ENCODE measurements at regions not wholly inside any gene's neighbourhood (a gene's known extent, or its start where the extent isn't known, plus 50 kb on each side); places are given as distances from the start of the nearest gene placed in this dataset.

DNA sequence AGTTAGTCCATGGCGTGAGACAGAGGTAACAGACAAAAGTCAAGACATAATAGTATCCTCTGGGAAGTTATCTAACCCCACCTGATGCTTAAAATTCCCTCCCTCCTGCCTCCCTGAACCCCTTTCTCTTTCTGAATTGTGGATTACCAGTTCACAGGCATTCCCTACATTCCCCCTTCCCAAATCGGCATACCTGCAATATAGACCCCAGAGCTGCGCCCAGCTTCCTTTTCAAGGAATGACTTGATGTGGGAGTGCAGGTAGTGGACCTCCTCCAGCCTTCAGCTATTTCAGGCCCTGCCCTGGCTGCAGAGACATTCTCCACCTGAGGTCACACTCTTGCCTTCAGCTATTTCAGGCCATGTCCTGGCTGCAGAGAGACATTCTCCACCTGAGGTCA, 111.1 kb upstream of the KLF7 start:
- in situ Hi-C loops (cut with HindIII; ENCODE audit: low pct_unique_long_range_greater_than_20kb, low sequenced_read_pairs): no loop called here
- DNase-seq (ENCODE audit: low read depth): no peak

- in situ Hi-C loops (cut with HindIII; ENCODE audit: low pct_unique_long_range_greater_than_20kb, low sequenced_read_pairs): no loop called here
- DNase-seq (ENCODE audit: low read depth): no peak
Measured at GRCh38 chr2:207279520-207279919, 113.8 kb upstream of the KLF7 start.

GRCh38 chr2:207281436-207281835, 115.7 kb upstream of the KLF7 start:
- in situ Hi-C loops (cut with HindIII; ENCODE audit: low pct_unique_long_range_greater_than_20kb, low sequenced_read_pairs): no loop called here
- DNase-seq (ENCODE audit: low read depth): no peak

GRCh38 chr2:207282916-207283315, 117.2 kb upstream of the KLF7 start:
- in situ Hi-C loops (cut with HindIII; ENCODE audit: low pct_unique_long_range_greater_than_20kb, low sequenced_read_pairs): no loop called here
- no peak for DNase-seq (ENCODE audit: low read depth)

DNA sequence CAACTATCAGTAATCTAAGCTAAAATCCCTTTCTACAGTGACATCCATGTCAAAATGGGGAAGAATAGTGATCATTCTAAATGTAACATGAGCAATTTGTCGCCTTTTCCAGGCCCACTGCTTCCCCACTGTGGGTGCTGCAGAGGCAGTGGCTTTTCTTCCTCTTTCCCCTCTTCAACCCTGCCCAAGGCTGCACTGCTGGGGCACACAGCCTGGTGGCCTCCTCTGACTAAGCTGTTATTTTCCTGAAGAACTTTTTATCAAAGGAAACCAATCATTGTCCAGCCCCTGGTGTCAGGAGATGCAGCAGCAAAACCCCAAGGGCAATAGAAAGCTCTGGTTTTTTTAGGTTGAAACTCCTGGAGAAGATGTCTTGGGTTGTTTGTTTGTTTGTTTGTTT, 117.6 kb upstream of the KLF7 start:
- in situ Hi-C loops (cut with HindIII; ENCODE audit: low pct_unique_long_range_greater_than_20kb, low sequenced_read_pairs): no loop called here

GRCh38 chr2:207284556-207285472, 119.1 kb upstream of the KLF7 start:
- DNase-seq (ENCODE audit: low read depth): no peak
- in situ Hi-C loops (cut with HindIII; ENCODE audit: low pct_unique_long_range_greater_than_20kb, low sequenced_read_pairs): no loop called here

More for the DNA sequence above, 117.6 kb upstream of the KLF7 start:
- no peak for DNase-seq (ENCODE audit: low read depth)

- in situ Hi-C loops (cut with HindIII; ENCODE audit: low pct_unique_long_range_greater_than_20kb, low sequenced_read_pairs): no loop called here
- no peak for DNase-seq (ENCODE audit: low read depth)
Measured at GRCh38 chr2:207285473-207285815, 119.7 kb upstream of the KLF7 start.

DNA sequence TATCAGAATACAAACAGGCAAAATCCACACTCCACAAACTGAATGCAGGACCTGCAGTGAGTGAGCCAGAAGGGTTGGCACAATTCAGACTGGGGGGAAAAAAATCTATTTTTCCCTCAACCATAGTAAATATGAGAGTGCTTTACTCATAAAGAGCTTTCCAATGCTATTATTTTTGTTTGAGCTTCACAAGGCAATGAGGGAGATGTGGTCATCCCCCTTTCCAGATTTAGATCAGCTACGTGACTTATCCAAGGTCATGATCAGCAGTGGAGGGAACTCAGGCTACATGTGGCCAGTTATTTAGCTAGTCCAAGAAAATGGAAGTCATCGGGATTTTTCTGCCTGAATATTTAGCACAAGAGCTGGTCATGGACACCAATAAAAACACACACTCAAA, 120.4 kb upstream of the KLF7 start:
- in situ Hi-C loops (cut with HindIII; ENCODE audit: low pct_unique_long_range_greater_than_20kb, low sequenced_read_pairs): no loop called here
- DNase-seq (ENCODE audit: low read depth): no peak

DNA sequence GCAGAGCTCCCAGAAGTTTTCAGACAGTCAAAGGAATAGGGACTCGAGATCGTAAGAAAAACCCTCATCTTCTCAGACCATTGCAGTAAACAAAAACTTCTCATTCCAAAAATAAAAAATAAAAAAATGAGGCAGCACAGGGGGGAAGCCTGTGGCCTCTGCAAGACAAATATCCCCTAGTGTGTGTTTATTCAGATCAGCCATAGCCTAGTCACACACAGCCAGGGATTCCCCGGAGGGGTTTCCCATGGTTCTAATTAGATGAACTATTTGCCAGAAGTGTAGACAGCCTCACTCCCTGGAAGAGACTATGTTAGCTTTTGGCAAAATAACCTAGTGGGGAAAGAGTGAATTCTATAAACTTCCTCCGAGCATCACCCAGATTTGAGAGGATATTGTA, 122.9 kb upstream of the KLF7 start:
- in situ Hi-C loops (cut with HindIII; ENCODE audit: low pct_unique_long_range_greater_than_20kb, low sequenced_read_pairs): no loop called here
- DNase-seq (ENCODE audit: low read depth): no peak

- in situ Hi-C loops (cut with HindIII; ENCODE audit: low pct_unique_long_range_greater_than_20kb, low sequenced_read_pairs): no loop called here
Measured at GRCh38 chr2:207289295-207290018, 123.7 kb upstream of the KLF7 start.

GRCh38 chr2:207290833-207291624, 125.3 kb upstream of the KLF7 start:
- in situ Hi-C loops (cut with HindIII; ENCODE audit: low pct_unique_long_range_greater_than_20kb, low sequenced_read_pairs): no loop called here
- DNase-seq (ENCODE audit: low read depth): no peak

More at GRCh38 chr2:207289295-207290018, 123.7 kb upstream of the KLF7 start:
- DNase-seq (ENCODE audit: low read depth): no peak

DNA sequence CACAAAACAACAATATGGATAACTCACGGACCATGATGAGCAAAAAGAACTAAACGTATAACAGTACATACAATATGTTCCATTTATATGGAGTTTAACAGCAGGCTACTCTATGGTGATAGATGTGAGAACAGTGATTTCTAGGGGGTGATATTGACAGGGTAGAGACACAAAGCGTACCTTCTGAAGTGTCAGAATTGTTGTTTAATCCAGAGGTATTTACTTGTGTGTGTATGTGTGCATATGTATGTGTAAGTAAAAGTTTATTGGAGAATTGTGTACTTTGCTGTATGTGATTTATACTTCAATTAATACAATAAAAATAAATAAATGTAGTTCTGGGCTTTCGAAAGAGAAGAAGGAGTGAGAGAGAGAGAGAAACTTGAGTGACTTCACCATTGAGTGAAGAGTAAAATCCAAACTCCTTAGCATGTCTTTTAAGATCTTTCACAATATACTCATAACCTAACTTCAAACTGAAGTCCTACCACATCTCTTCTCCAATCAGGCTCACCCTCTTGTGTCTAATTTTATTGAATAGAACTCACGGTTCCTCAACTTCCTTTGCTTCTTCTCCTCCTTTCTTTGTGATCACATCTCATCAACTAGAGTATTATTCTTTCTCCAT, 126.0 kb upstream of the KLF7 start:
- DNase-seq (ENCODE audit: low read depth): no peak
- in situ Hi-C loops (cut with HindIII; ENCODE audit: low pct_unique_long_range_greater_than_20kb, low sequenced_read_pairs): no loop called here

- in situ Hi-C loops (cut with HindIII; ENCODE audit: low pct_unique_long_range_greater_than_20kb, low sequenced_read_pairs): no loop called here
- DNase-seq (ENCODE audit: low read depth): no peak
Measured at GRCh38 chr2:207296265-207296948, 130.7 kb upstream of the KLF7 start.

DNA sequence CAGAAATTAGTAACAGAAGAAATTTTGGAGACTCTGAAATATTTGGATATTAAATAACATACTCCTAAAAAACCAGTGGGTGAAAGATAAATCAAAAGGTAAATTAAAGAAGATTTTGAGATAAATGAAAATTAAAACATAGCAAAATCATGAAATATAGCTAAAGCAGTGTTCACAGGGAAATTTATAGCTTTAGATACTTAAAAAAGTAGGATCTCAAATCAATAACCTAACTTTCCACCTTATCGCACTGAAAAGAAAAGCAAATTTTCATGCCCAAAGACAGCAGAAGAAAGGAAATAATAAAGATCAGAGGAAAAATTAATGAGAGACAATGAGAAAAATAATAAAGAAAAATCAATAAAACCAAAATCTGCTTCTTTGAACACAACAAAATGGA, 135.1 kb upstream of the KLF7 start:
- in situ Hi-C loops (cut with HindIII; ENCODE audit: low pct_unique_long_range_greater_than_20kb, low sequenced_read_pairs): no loop called here

GRCh38 chr2:207304761-207305160, 139.0 kb upstream of the KLF7 start:
- no peak for DNase-seq (ENCODE audit: low read depth)
- in situ Hi-C loops (cut with HindIII; ENCODE audit: low pct_unique_long_range_greater_than_20kb, low sequenced_read_pairs): no loop called here

More for the DNA sequence above, 135.1 kb upstream of the KLF7 start:
- no peak for DNase-seq (ENCODE audit: low read depth)

- DNase-seq (ENCODE audit: low read depth): no peak
- in situ Hi-C loops (cut with HindIII; ENCODE audit: low pct_unique_long_range_greater_than_20kb, low sequenced_read_pairs): no loop called here
Measured at GRCh38 chr2:207308519-207309224, 142.9 kb upstream of the KLF7 start.

- peak; percentile 59 for DNase-seq (ENCODE audit: low read depth)
- in situ Hi-C loops (cut with HindIII; ENCODE audit: low pct_unique_long_range_greater_than_20kb, low sequenced_read_pairs): no loop called here
Measured at GRCh38 chr2:207311316-207312005, 145.7 kb upstream of the KLF7 start.
